ENCODE measurements at regions not wholly inside any gene's neighbourhood (a gene's known extent, or its start where the extent isn't known, plus 50 kb on each side); places are given as distances from the start of the nearest gene placed in this dataset.

DNA sequence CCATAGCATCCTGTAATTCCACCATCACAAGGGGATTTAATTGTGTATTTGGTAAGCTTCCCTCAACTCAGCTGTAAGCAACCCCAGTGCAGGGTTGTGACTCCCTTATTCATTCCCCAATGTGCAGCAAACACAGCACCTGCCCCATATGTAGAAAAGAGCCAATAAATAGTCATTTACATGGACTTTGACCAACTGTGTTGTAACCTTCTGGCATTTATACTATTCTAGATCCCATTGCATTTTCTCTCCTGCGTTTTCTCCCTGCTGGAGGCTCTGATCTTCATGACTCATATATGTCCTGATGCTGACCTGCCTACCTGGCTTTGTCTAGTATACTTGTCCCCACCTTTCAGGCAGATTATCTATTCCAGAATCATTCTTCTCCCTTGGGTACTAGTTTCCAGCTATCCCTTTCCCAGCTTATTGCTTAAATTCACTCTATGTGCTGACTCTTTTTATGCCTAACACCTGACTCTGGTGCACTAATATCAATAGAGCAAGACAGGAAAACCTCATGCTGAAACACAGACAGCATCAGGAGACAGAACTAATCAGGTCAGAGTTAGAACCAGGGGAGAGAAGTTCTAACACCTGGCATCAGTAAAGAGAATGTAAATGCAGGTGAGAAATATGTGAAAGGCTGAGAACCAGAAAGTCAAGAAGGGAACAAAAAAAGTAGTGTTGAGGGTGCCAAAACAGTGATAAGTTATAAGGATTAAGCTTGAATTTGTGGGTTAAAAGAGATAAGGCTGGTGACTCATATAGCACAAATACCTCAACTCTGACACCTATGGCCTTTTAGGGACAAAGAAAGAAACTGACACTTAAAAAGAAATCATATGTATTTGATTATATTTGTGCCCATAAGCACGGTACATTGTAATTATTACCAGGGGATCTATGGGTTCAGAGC is 402.7 kb downstream of the IPMK start:
- no peak for ATAC-seq

DNA sequence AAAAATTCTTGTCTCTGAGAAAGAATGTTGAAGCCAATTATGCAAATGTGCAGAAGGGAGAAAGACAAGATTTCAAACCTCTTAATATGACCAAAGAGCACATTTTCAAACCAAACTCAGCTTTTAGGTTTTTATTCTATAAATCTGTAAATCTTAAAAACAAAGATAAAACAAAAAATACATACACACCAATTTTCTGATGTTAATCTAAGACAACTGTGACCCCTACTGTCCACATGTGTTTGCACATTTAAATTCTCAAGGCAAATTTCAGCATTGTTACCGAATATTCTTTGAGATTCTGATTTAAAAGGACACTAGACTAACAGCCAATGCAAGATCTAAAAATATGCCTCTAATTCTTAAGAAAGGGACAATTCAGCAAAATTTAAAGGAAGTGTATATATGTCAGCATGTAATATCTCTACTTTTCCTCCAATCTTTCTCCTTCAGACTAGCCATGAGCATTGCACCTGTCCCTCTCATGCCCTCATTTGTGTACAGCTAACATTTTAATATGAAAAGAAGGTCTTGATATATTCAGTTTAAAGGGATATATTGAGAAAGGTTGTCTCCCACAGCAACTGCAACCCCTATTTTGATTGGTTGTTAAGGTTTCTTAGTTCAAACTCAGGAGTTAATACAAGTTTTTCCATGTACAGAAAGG is 417.9 kb downstream of the IPMK start:
- no peak for ATAC-seq

DNA sequence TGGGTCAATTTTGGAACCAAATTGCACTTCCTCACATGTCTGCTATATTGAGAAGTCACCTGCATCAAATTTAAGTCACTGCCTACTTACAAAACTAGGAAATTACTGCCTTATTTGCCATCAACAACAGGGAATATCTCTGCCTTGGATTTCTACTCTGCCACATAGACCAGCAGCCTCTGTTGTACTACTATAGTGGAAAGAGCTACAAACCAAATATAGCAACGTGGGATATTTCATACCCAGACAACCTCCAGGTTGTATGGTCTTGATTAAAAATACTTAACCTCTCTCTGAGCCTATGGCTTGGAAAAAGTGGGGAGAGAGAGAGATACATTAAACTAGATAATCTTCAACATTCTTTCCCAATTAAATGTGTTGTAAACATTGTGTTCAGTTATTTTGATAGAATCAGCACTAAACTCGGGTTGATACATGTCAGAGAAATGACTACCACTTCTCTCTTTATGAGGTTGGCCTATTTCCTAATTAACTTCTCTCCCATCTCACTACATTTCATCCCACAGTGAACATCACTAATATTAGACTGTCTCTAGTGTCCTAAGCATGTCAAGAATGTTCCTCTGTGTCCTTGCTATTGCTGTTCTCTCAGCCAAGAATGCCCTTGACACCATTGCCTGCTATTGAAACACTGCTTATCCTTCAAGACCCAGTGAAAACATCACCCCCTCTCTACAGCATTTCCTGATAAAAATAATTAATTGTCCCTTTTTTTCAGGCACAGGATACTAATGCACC is 421.2 kb downstream of the IPMK start:
- no peak for ATAC-seq

DNA sequence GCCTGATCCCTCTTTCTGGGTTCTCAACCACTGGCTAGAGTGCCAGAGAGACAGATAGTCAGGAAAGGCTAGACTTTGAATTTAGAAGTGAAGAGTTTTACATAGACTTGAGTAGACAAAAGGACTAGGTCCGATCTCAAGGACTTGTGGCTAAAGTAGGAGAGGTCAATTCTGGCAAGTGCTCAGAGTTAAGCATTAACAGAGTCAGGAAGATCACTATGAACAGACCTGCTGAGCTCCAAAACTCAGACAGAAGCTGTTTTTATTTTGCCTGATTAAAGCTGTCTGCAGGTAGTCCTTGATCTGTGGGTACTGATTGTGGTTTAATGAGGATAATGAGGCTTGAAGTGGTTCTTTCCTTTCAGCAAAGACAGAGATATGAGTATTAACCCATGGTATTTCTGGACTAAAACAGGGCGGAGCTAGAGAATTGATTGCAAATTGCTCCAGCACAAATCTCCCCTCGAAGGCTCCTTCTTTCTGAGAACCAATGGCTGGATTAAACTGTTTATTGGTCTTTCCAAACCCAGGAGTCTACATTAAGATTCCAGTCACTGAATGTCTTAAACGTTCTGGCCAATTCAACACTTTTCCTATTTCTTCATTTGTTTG is 423.2 kb downstream of the IPMK start:
- ATAC-seq, result no peak

DNA sequence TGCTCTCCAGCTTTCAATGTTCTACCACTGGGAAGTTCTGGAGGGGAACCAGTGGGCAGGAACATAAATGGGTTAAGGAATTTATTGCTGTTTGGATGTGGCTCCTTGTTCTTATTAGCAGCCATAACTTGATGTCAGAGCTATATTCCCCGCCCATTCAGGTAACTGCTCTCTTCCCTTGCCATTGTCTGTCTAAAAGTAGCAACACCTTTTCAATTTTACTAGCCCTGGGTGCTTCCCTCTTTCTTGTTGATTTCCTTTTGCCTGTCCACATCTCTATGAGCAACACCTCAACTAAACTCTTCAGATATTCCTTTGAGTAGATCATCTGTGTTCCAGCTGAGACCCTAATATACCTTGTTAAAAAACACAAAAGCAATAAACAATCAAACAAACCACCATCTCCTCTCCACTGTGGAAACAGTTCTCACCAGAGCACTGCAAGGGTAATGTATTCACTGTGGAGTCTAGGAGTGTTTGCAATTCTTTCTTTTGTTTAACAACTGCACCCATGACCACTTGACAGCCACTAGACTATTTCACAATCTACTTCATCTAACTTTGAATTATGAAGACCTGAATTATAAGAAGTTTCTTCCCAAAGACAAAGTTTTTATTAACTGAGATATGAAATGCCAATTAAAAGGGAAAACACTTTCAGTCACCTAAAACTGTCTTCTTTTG is 436.7 kb downstream of the IPMK start:
- ATAC-seq, result no peak

DNA sequence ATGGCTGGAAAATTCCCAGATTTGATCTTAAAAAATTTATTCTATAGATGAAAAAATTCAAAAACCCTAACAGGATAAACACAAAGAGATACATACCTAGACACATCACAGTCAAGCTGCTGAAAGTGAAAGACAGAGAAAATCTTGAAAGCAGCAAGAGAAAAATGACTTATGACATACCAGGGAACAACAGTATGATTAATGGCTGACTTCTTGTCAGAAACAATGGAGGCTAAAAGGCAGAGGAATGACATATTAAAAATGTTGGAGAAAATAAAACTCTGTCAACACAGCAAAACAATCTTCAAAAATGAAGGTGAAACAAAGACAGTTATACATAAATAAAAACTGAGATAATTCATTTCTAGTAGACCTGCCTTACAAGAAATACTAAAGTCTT is 442.7 kb downstream of the IPMK start:
- ATAC-seq, result no peak

DNA sequence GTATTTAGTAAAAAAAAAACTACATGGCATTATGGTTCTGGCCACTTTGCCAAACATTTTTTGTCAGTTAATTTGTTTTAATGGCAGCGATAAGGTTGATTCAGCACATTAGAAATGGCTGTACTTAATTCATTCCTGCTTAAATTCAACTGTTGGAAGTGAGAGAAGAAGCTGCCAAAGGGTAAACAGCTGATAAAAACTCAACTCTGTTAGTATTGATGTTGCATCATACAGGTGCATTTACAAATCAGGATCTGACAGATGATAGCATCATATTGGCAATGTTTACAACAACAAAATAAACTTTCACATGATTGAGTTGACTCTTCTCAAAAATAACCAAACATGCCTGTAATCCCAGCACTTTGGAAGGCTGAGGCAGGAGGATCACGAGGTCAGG is 444.3 kb downstream of the IPMK start:
- ATAC-seq, result no peak

DNA sequence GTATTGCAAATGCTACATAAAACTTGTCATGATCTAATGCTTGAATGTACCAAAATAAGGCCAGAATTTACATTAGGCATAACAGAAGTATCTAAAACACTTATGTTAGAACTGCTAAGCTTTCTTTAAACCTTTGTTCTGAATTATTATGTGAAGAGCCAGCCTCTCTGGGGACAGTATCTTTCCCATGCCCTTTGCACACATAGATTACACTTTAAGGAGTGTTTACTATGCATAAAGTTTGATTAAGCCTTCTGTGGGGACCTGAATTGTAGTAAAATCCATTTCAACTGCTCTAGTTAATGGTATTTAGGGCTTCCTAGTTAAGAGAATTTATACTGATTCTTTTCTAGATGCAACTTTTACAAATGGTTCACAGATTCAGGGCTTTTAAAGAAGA is 444.7 kb downstream of the IPMK start:
- no peak for ATAC-seq

DNA sequence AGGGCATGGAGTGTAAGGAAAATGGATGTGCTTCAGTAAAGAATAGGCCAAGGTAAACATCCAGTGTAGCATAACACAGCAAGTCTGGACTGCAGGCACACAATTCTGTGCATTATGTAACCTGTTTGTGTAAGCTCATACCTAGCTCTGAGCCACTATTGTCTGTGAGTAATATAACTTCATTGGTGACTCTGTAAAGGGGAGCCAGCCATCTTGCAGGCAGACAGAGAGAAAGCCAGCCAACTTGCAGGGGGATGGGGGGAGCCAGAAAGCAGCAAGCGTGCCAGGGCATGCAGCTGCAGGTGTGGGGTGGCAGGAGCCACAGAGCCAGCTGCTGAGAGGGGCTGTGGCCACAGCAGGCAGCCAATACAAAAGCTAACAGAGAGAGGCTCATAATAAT is 449.2 kb downstream of the IPMK start:
- no peak for ATAC-seq

DNA sequence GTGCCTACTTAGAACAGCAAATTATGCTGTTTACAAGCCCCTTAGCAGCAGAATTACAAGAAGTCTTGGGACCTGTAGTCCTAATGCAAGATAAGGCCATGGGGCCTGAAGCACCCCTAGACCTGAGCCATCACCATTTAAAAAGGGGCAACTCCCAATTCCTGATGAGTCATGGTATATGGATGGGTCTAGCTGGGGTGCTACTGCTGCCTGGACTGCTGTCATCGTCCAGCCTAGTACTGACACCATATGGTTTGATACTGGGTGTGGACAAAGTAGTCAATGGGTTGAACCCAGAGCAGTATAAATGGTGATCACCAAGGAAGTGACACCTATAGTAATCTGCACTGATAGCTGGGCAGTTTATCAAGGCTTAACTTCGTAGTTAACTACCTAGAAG is 450.0 kb downstream of the IPMK start:
- no peak for ATAC-seq

DNA sequence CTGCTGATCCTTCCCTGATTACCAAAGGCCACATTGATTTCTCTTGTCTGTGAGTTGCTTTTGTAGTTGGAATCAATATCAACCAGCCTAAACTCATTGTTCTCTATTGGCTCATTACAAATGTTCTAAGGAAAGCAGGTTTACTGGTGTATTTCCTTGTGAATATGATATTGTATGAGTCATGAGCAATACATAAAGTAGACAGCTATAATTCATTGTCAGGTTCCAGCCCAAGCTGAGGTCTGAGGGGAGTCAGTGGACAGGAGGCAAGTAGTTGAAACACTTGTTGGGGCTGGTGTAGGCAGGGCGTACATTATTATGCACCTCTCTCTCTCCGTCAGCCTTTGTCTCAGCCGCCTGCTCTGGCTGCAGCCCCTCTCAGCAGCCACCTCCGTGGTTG is 451.7 kb downstream of the IPMK start:
- no peak for ATAC-seq

DNA sequence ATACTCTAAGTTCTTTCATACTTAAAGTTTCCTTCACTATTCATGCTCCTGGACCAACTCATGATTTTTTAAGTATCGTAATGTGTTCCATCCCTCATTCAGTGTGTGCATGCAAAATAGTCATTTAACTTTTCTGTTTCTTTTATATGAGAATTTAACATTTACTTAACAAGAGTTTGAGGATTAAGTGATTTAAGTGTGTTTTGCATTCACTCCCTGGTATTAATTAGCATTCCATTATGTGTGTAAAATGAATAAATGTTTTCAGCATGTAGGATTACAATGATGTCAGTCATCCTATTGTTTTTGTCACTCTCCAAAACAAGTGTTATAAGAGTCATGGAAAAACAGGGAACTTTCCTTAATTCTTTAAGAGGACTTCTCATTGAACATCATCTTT is 457.7 kb downstream of the IPMK start:
- ATAC-seq, result no peak

DNA sequence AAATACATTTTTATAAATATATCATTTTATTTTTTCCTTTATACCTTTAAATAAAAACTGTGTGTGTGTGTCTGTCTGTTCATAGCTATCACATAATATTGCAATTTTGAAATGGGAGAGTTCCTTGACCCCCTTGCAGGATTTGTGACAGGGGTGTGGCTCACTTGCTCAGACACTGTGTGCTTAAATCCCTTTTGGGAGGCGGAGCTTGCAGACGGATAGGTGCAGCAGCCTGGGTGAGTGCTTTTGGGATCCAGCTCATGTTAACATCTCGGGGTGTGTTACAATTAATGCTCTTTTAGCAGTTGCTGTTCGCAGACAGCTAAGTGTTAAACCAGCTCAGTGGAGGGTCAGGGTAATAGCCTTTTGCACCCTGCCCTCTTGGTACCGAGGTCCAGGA is 459.8 kb downstream of the IPMK start:
- no peak for ATAC-seq

DNA sequence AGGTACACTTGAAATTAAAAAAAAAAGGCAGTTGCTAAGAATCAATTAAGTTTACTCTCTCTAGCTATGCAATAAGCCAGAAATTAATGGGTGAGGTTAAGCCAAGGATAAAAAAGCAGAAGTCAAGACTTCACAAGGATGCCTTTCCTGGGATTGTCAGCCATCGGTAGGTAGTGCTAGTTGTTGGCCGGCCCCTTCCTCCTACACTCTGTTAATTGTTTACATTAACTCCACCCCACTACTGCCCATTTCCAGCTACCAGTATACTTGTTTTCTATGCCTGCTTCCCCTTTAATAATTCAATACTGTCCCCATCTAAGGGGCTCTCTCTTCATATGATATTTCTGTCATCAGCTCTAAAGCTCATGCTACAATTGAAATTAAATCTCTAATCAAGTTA is 461.0 kb downstream of the IPMK start:
- ATAC-seq, result no peak

DNA sequence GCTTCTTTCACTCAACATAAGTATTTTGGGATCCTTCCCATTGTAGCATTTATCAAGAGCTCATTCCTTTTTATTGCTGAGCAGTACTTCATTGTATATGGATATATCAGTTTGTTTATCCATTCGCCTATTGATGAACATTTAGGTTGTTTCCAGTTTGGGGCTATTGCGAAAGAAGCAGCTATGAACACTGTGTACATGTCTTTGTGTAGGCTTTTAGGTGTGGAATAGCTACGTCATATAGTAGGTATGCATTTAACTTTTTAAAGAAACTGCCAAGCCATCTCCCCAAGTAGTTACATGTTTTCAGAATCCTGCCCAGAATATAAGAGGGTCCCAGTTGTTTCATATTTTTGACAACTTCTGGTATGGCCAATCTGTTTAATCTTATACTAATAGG is 468.1 kb downstream of the IPMK start:
- no peak for ATAC-seq

DNA sequence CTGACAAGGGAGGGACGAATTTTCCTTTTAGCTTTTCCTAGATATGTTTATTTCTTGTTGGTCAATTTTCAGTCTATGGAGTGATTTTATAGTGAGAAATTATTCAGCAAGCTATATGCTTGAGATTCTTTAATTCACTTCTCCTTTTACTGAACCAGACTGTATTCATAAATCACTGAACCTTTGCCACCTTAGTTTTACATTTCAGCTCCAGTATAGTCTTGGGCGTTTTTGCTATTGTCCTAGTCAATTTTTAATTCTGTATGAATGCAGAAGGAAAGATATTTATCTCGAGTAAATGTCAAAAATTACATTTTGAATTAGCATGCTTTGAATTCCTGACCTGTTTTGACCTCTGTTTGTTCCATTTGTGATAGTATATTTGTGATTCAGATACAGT is 468.9 kb downstream of the IPMK start:
- ATAC-seq, result no peak

DNA sequence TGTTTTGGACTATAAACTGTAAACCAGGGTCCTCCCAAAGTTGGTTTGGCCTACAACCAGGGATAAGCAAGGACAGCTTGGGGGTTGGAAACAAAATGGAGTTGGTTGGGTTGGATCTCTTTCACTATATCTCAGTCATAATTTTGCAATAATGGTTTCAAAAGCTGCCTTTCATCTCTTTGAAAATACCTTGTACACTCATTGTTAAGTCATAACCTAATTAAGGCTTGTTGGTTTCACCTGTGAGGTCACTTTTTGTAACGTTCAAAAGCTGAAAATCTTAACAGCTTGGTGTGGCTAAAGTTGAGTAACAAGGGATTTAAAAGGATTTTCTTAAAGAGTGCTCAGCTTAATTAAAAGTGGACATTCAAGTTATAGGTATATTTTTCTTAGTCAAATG is 476.1 kb downstream of the IPMK start:
- no peak for ATAC-seq

DNA sequence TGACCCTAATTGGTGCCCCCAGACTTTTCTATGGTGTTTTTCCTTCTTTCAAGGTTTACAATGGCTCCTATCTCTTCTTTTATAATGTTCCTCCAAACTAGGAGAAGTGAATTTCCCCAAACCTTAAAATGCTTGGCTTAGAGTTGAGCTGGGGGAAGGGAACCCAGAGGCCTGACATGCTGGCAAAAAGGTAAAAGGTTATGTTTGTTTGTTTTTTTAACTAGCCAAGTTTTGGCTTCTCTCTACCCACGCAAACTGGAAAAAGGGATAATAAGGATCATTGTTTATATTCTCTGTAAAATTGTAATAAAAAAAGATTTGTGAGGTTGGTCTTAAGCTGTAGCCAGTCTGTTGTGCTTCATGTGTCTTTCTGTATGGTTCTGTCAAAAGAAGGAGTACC is 477.0 kb downstream of the IPMK start:
- no peak for ATAC-seq

DNA sequence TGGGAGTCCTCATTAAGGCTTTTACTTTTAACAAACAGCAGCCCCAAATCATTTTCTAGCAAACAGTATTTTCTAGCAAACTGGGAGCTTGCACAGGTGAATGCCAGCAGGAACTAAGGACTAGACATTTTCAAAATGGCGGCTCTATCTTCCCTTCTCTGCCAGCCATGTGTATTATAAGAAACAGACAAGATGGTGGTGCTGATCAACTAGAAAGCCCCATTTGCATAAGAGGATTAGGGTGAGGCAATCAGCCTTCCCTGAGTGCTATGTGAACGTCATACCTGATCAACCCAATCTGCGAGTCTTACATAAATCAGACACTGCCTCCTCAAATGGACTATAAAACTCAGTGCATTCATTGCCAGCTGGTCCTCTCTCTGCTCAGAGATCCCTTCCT is 479.6 kb downstream of the IPMK start:
- no peak for ATAC-seq

DNA sequence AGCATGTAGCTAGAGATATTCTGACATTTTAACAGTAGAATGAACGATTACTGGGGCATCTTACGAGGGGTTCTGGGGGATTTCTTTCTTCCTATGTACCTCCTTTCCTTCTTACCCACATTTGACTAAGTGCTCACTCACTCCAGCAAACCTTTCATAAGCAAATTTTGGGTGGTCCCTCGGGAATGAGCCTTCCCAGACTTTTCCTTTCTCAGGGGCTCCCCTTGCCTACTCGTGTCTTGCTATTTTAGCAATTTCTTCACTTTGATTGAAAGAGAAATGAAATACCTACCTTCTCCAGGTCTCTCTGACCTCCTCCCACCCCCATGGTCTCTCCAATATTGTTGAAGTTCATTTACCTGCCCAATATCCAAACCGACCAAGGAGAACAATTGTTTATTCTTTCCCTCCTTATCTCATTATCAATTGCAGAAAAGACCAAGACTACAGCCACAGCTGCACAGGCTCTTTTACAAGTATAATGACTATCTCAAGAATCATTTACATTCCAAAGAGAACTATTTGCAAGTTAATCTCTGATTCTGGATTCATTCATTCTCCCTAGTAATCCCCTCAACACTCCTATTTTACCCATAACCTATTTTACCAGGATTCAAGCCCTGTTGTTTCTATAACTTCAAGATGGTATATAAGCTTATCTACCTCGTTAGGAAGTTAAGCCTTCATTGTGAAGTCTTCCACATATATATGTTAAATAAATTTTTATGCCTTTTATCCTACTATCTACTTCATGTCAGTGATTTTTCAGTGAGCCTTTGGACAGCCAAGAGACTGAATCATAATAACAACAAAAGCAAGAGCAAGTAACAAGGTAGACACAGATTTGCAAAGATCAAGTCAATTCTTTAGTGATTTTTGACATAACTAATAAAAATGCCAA is 480.6 kb downstream of the IPMK start:
- ATAC-seq, result no peak

DNA sequence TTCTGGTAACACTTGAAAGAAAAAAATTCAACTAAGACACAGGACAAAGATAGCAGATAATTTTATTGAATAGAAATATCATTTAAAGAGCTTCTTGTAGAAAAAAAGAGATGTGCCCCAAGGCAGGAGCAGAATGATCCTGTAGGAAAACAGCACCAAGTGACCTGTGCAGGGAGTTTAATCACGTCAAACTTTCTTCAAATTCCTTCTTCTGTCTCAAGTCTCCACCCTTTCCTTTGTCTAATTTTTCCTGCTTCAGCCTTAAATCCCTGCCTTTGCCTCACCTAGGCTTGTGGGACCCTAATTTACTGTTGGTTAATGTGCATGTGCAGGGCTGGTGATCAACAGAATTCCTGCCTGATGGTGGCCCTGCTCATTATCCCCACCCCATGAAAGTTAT is 481.4 kb downstream of the IPMK start:
- no peak for ATAC-seq

DNA sequence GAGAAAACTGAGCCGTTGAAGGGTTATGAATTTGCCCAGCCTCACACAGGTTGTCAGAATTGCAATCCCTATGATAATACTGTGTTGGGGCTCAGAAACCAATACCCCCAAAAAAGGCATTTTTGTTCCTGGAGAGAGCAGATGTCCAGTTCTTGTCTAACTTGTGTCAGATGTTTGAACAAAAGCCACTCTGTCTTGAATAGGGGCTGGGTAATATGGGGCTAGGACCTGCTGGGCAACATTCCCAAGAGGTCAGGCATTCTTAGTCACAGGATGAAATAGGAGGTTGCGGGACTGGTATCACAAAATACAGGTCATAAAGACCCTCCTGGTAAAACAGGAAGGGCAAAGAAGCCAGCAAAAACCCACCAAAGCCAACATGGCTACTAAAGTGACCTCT is 482.1 kb downstream of the IPMK start:
- ATAC-seq, result no peak

Data from activated CD4-positive, CD25-positive, alpha-beta regulatory T cell treated with anti-CD3 and anti-CD28 coated beads, Interleukin-2, amount 50 U/mL, for 24 hours (primary cell).